ENCODE measurements at regions not wholly inside any gene's neighbourhood (a gene's known extent, or its start where the extent isn't known, plus 50 kb on each side); places are given as distances from the start of the nearest gene placed in this dataset.

DNA sequence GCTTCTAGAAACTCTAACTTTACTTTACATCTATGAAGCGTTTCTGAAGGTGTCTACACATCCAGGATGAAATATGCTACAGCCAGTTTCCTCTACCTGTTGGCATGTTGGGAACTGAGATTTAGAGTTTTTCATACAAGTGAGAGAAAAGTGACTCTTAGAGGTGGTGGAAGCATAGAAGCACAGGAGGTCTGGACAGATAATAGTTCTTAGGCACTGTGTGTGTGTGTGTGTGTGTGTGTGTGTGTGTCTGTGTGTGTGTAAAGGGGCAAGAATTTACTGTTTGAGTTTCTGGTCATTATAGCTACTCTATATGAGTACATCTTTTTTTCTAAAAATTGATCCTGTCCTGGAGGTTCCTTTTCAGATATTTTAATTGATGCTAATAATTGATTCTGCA lies 110.7 kb upstream of the MTPN start:
- H3K4me1 Mint-ChIP-seq (ENCODE audit: low read depth, unreplicated experiment) = no peaks in the 10 kb centered on the region
- intact Hi-C loops (cut with micrococcal nuclease; ENCODE audit: unreplicated experiment) = no loop called here
- H3K9me3 Mint-ChIP-seq (ENCODE audit: low read depth, unreplicated experiment) = peaks cover 9% of the 10 kb centered on the region
- BruUV-seq (replicated peaks) = no TSS peak
- CTCF ChIA-PET = interaction anchor here (0.8 kb wide), 1 partner anchor 13 kb away, joined by 3 read pairs; no protein-coding TSS in a partner anchor
- no peaks in the 10 kb centered on the region for H3K27me3 Mint-ChIP-seq (ENCODE audit: unreplicated experiment)
- no peak overlapping the region for H3K27ac Mint-ChIP-seq (ENCODE audit: unreplicated experiment)
- no peak overlapping the region for H3K4me3 Mint-ChIP-seq (ENCODE audit: low read depth, unreplicated experiment)
- no peak for TF ChIP-seq CTCF (IDR thresholded peaks at IDR 0.05; ENCODE audit: unreplicated experiment)
- DNase-seq = no peak
- H3K36me3 Mint-ChIP-seq (ENCODE audit: insufficient read depth, unreplicated experiment) = no peaks in the 10 kb centered on the region

GRCh38 chr7:136086712-136087111 lies 109.6 kb upstream of the MTPN start:
- Mint-ChIP-seq H3K4me1 (ENCODE audit: low read depth, unreplicated experiment) (no peaks in the 10 kb centered on the region), H3K4me3 (ENCODE audit: low read depth, unreplicated experiment) (peak overlapping the region; percentile 22), H3K27me3 (ENCODE audit: unreplicated experiment) (no peaks in the 10 kb centered on the region), H3K9me3 (ENCODE audit: low read depth, unreplicated experiment) (peaks cover 12% of the 10 kb centered on the region), H3K27ac (ENCODE audit: unreplicated experiment) (peak overlapping the region; percentile 1), H3K36me3 (ENCODE audit: insufficient read depth, unreplicated experiment) (no peaks in the 10 kb centered on the region)
- no TSS peak for BruUV-seq (replicated peaks)
- intact Hi-C loops (cut with micrococcal nuclease; ENCODE audit: unreplicated experiment) = no loop called here
- CTCF ChIA-PET = interaction anchor here (0.8 kb wide), 1 partner anchor 8 kb away, joined by 3 read pairs; no protein-coding TSS in a partner anchor
- no peak for TF ChIP-seq CTCF (IDR thresholded peaks at IDR 0.05; ENCODE audit: unreplicated experiment)
- peak; percentile 54 for DNase-seq

GRCh38 chr7:136079934-136080333 lies 102.8 kb upstream of the MTPN start:
- Mint-ChIP-seq H3K36me3 (ENCODE audit: insufficient read depth, unreplicated experiment) (no peaks in the 10 kb centered on the region), H3K27ac (ENCODE audit: unreplicated experiment) (no peak overlapping the region), H3K27me3 (ENCODE audit: unreplicated experiment) (no peaks in the 10 kb centered on the region), H3K4me3 (ENCODE audit: low read depth, unreplicated experiment) (no peak overlapping the region), H3K4me1 (ENCODE audit: low read depth, unreplicated experiment) (no peaks in the 10 kb centered on the region), H3K9me3 (ENCODE audit: low read depth, unreplicated experiment) (peaks cover 7% of the 10 kb centered on the region)
- DNase-seq = no peak
- intact Hi-C loops (cut with micrococcal nuclease; ENCODE audit: unreplicated experiment) = no loop called here
- BruUV-seq (replicated peaks) = no TSS peak
- no peak for TF ChIP-seq CTCF (IDR thresholded peaks at IDR 0.05; ENCODE audit: unreplicated experiment)
- CTCF ChIA-PET = no interaction called here

- H3K36me3 Mint-ChIP-seq (ENCODE audit: insufficient read depth, unreplicated experiment) = no peaks in the 10 kb centered on the region
- intact Hi-C loops (cut with micrococcal nuclease; ENCODE audit: unreplicated experiment) = no loop called here
- BruUV-seq (replicated peaks) = no TSS peak
These were observed 102.3 kb upstream of the MTPN start for GRCh38 chr7:136079478-136079892.

More at GRCh38 chr7:136079478-136079892, 102.3 kb upstream of the MTPN start:
- CTCF ChIA-PET = no interaction called here
- Mint-ChIP-seq H3K4me1 (ENCODE audit: low read depth, unreplicated experiment) (no peaks in the 10 kb centered on the region), H3K4me3 (ENCODE audit: low read depth, unreplicated experiment) (no peak overlapping the region), H3K27ac (ENCODE audit: unreplicated experiment) (no peak overlapping the region), H3K9me3 (ENCODE audit: low read depth, unreplicated experiment) (peaks cover 7% of the 10 kb centered on the region), H3K27me3 (ENCODE audit: unreplicated experiment) (no peaks in the 10 kb centered on the region)
- no peak for TF ChIP-seq CTCF (IDR thresholded peaks at IDR 0.05; ENCODE audit: unreplicated experiment)
- no peak for DNase-seq
